Astrocyte of the cerebellum (primary cell): ENCODE measurements at regions not wholly inside any gene's neighbourhood (a gene's known extent, or its start where the extent isn't known, plus 50 kb on each side); places are given as distances from the start of the nearest gene placed in this dataset.

ENCODE experiments used
- DNase-seq: peaks from one replicate; pipeline ENCODE4 v3.0.0-alpha.2; 2011; ENCODE audit warnings: low read depth
- H3K4me3 ChIP-seq: 2 replicates; pipeline ENCODE4 v1.5.1; 2011; ENCODE audit warnings: mild to moderate bottlenecking, low read depth, low read length, moderate library complexity
- in situ Hi-C: cut with HindIII; loops from 2 replicates; pipeline ENCODE4 v1.10.0; 2017; ENCODE audit warnings: low sequenced_read_pairs
- TF ChIP-seq, protein P1 (sequence below): IDR thresholded peaks from 2 replicates; pipeline ENCODE4 v1.5.1; 2012; ENCODE audit warnings: low read length, low read depth, moderate library complexity, mild to moderate bottlenecking; ENCODE audit errors: missing control alignments

DNA sequence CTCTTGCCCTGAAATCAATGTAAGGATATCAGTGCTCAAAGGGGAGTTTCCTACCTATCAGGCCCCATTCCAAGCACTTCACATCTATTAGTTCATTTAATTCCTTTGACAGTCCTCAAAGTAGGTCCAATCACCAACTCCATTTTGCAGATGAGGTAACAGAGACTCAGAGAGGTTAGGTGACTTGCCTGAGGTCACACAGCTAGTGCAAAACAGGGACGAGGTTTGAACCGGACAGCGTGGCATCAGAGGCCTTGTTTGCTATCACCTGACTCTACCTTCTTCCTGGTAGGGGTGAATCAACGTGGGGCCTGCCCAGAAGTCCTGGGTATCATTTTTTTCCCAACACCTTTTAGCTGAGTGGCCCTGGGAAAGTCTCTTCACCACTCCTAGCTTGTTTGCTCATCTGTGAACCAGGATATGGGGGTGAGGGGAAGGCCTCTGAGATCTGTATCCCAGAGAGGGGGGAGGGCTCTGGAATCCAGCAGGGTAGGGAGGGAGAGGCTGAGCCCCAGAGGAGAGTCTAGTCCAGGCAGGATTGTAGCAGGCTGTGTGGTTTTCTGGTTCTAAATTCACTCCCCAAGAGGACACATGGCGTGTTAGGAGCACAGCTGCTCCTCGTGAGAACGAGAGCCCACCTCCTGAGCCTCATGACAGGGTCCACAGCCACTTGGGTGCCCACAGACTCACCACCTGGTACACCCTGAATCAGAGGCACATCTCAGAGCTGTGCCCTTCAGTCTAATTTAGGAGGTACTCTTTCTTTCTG, 174.7 kb downstream of the MN1 start:
- TF ChIP-seq, protein P1, sequence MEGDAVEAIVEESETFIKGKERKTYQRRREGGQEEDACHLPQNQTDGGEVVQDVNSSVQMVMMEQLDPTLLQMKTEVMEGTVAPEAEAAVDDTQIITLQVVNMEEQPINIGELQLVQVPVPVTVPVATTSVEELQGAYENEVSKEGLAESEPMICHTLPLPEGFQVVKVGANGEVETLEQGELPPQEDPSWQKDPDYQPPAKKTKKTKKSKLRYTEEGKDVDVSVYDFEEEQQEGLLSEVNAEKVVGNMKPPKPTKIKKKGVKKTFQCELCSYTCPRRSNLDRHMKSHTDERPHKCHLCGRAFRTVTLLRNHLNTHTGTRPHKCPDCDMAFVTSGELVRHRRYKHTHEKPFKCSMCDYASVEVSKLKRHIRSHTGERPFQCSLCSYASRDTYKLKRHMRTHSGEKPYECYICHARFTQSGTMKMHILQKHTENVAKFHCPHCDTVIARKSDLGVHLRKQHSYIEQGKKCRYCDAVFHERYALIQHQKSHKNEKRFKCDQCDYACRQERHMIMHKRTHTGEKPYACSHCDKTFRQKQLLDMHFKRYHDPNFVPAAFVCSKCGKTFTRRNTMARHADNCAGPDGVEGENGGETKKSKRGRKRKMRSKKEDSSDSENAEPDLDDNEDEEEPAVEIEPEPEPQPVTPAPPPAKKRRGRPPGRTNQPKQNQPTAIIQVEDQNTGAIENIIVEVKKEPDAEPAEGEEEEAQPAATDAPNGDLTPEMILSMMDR = no peak
- no peak for DNase-seq
- in situ Hi-C loops = no loop called here
- no peak overlapping the region for H3K4me3 ChIP-seq

DNA sequence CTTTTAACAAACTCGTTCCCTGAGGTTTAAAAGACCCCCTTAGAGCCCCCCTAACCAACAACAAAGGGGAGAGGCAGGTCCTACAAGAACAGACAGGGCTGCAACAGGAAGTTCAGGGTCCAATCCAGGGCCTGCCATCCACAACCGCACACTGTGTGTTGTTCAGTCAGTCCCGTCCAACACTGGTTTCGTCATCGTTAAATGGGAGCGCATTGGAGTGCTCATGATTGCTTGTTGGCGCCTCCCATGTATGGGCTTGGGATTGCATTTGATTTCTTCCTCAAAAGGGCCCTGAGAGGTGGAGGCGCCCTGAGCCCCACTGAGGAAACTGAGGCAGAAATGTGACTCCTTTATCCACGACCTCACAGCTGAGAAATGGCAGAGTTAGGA, 174.1 kb downstream of the MN1 start:
- in situ Hi-C loops = no loop called here
- TF ChIP-seq, protein P1 = no peak
- DNase-seq = no peak
- H3K4me3 ChIP-seq = no peak overlapping the region

DNA sequence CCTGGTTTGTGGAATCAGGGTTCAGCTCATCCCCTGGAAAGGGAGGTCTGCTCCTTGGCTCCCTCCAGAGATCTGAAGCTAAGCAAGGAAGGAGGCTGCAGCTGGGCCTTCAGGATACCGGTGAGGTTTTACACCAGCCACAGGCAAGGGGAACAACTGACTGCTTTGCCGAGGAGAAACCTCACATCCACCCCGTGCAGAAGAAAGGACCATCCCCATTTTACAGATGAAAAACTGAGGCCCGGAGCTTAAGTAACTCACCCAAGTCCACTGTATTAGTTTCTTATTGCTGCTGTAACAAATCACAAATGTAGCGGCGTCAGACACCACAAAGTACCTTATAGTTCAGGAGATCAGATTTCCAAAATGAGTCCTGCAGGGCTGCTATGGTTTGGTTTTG, 173.7 kb downstream of the MN1 start:
- no peak overlapping the region for H3K4me3 ChIP-seq
- in situ Hi-C loops = no loop called here
- DNase-seq = no peak
- TF ChIP-seq, protein P1 = no peak

DNA sequence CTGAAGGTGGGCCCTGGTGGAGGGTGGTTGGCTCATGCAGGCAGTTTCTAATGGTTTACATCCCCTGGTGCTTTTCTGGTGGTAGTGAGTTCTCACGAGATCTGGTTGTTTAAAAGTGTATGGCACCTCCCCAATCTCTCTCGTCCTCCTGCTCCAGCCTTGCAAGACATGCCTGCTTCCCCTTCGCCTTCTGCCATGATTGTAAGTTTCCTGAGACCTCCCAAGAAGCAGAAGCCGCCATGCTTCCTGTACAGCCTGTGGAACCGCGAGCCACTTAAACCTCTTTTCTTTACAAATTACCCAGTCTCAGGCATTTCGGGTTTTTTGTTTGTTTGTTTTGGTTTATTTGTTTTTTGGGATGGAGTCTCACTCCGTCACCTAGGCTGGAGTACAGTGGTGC, 173.2 kb downstream of the MN1 start:
- DNase-seq = no peak
- H3K4me3 ChIP-seq = no peak overlapping the region
- TF ChIP-seq, protein P1 = no peak
- in situ Hi-C loops = no loop called here

DNA sequence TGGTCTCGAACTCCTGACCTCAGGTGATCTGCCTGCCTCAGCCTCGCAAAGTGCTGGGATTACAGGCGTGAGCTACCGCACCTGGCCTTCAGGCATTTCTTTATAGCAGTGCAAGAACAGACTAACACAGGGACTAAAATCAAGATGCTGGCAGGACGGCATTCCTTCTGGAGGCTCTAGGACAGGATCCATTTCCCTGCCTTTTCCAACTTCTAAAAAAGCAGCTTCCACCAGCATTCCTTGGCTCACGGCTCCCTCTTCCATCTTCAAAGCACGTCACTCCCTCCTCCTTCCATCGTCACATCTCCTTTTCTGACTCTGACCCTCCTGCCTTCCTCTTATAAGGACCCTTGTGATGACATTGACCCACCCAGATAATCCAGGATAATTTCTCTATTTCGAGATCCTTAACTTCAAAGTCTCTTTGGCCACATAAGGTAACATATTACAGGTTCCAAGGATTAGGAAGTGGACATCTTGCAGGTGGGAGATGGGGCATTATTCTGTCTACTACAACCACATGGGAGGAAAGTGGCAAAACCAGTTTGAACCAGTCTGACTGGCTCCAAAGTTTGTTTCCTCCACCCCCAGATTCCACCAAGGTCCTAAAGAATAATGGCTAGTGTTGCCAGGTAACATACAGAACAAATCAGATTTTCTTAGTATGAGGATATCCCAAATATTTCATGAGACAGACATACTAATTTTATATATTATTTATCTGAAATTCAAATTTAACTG, 172.5 kb downstream of the MN1 start:
- TF ChIP-seq, protein P1 = no peak
- in situ Hi-C loops = no loop called here
- no peak for DNase-seq

DNA sequence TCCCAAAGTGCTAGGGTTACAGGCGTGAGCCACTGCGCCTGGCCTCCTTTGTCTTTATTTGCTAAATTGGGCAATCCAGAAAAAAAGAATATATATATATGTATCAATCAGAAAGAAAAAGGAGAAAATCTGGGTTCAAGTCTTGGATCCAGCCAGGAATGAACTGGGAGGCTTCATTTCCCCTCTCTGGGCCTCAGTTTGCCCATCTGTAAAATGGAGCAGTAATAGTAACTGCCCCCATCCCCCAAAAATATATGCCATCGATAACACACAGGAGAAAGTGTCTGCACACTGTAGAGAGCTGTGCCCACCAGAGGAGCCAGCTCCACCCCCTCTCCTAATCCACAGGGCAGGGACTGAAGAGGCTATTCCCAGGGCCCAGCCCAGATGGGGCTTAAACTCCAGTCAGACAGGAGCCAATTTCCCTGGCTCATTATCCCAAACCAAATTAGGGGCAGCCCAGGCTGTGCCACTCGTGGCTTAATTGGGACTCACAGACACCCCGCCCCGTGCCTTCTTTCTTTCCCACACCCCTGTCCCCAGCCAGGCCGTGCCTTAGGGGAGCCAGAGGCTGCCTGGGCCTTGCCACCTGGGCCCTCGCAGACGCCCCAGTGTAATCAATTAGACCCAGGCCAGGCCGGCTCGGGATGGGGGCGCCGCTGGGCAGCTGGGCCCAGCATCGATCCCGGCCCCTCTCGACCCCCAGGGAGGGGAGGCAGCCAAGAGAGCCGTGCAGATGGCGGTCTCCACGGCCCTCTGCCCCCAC, 171.5 kb downstream of the MN1 start:
- TF ChIP-seq, protein P1 = no peak

More for the DNA sequence above, 172.5 kb downstream of the MN1 start:
- H3K4me3 ChIP-seq = no peak overlapping the region

More for the DNA sequence above, 171.5 kb downstream of the MN1 start:
- no peak for DNase-seq
- in situ Hi-C loops = no loop called here
- no peak overlapping the region for H3K4me3 ChIP-seq
